ENCODE measurements at regions not wholly inside any gene's neighbourhood (a gene's known extent, or its start where the extent isn't known, plus 50 kb on each side); places are given as distances from the start of the nearest gene placed in this dataset.

- Histone ChIP-seq H3K4me2 (ENCODE audit: insufficient read depth in 1 of 2, low read depth in 2 of 2, low read length in 2 of 2) (peak overlapping the region; percentile 1 to 46; a peak in 2 of 4 replicates), H4K91ac (replicated peaks; ENCODE audit: insufficient read length, low read length) (no peak overlapping the region), H2BK12ac (ENCODE audit: low read depth, low read length) (no peak overlapping the region), H2BK15ac (ENCODE audit: low read length) (no peak overlapping the region), H2BK120ac (replicated peaks; ENCODE audit: low read depth, low read length) (no peak overlapping the region), H3K79me2 (ENCODE audit: control insufficient read depth in 1 of 2, insufficient read depth in 2 of 2, low read length in 2 of 2) (no peaks in the 10 kb centered on the region), H3K14ac (ENCODE audit: insufficient read length) (no peak overlapping the region), H3K18ac (ENCODE audit: extremely low read depth, low read length) (no peak overlapping the region), H3K4ac (replicated peaks; ENCODE audit: insufficient read length, low read depth, low read length) (no peak overlapping the region), H3K23ac (ENCODE audit: insufficient read length) (no peak overlapping the region), H3K9me3 (ENCODE audit: insufficient read depth in 2 of 2, low read depth in 1 of 2, low read length in 1 of 2) (no peaks in the 10 kb centered on the region), H3K23me2 (ENCODE audit: low read depth, low read length) (no peaks in the 10 kb centered on the region), H3K27me3 (replicated peaks in 1 of 4; ENCODE audit: control insufficient read depth in 3 of 4, extremely low read depth in 1 of 4, insufficient read depth in 3 of 4, low read length in 3 of 4) (no peaks in the 10 kb centered on the region), H4K8ac (ENCODE audit: extremely low read depth, insufficient read depth, low read length) (no peak overlapping the region), H3K36me3 (ENCODE audit: control insufficient read depth in 2 of 4, insufficient read depth in 4 of 4, low read length in 3 of 4) (no peaks in the 10 kb centered on the region), H3K56ac (replicated peaks; ENCODE audit: insufficient read length, low read depth, low read length) (no peak overlapping the region), H2AK5ac (ENCODE audit: low read depth, low read length) (no peak overlapping the region), H2BK5ac (ENCODE audit: low read depth, low read length) (no peak overlapping the region), H3K4me1 (replicated peaks in 1 of 4; ENCODE audit: control insufficient read depth in 3 of 4, insufficient read depth in 4 of 4, low read length in 3 of 4) (peaks cover 3 to 9% (median 6%) of the 10 kb centered on the region in 4 experiments; a peak in 5 of 7 replicates), H4K20me1 (replicated peaks in 1 of 2; ENCODE audit: control insufficient read depth in 1 of 2, insufficient read depth in 2 of 2, low read length in 2 of 2) (no peaks in the 10 kb centered on the region), H3K9ac (replicated peaks in 1 of 4; ENCODE audit: extremely low read depth in 1 of 4, low read depth in 3 of 4, low read length in 3 of 4) (no peak overlapping the region), H3K4me3 (ENCODE audit: extremely low read depth in 1 of 4, insufficient read depth in 2 of 4, low read depth in 3 of 4, low read length in 4 of 4) (no peak overlapping the region; a peak in 1 of 8 replicates), H2BK20ac (ENCODE audit: low read length) (no peak overlapping the region), H3K27ac (ENCODE audit: low read depth, low read length) (no peak overlapping the region), H3K79me1 (ENCODE audit: low read depth, low read length) (no peaks in the 10 kb centered on the region), H2AFZ (ENCODE audit: low read length) (no peak overlapping the region), H4K5ac (ENCODE audit: insufficient read length, low read depth, low read length) (no peak overlapping the region)
- POLR2A ChIA-PET (ENCODE audit: partially characterized antibody) = no interaction called here
- FAIRE-seq (peak; percentile 60), DNase-seq (ENCODE audit: low read depth in 1 of 2, low spot score in 2 of 2) (peak in 1 of 2 experiments; percentile 66)
- WGBS, 2 experiments (ENCODE audit: extremely low coverage in 1 of 2, insufficient coverage in 1 of 2, insufficient read length in 1 of 2, insufficient replicate concordance in 2 of 2, low coverage in 1 of 2, low lambda C conversion rate in 2 of 2, missing lambda C conversion rate in 1 of 2) = 32% methylated on average over 1 of the region's 1 CpG; no CpG with 5 or more reads in 1 of the 2 experiments
- CTCF ChIA-PET (ENCODE audit: partially characterized antibody) = no interaction called here
- no peak for TF ChIP-seq RBBP5 (IDR thresholded peaks at IDR 0.05; ENCODE audit: borderline replicate concordance, low read depth, low read length)
- TF ChIP-seq PHF8 (conservative IDR thresholded peaks at IDR 0.05; ENCODE audit: low read depth, low read length) = no peak
- no peak for TF ChIP-seq SP2 (IDR thresholded peaks at IDR 0.05; ENCODE audit: low read length)
- TF ChIP-seq TBP (IDR thresholded peaks at IDR 0.05; ENCODE audit: low read depth, low read length) = no peak
- no peak for TF ChIP-seq POU5F1 (IDR thresholded peaks at IDR 0.05; ENCODE audit: low read depth, low read length)
- TF ChIP-seq ASH2L (IDR thresholded peaks at IDR 0.05; ENCODE audit: low read length) = no peak
These were observed 152.6 kb downstream of the SLC16A9 start for GRCh38 chr10:59557052-59557451.
